OCI-LY7 (cell line): ENCODE measurements at regions not wholly inside any gene's neighbourhood (a gene's known extent, or its start where the extent isn't known, plus 50 kb on each side); places are given as distances from the start of the nearest gene placed in this dataset.

Experiments used
- EZH2phosphoT487 ChIP-seq: fragments of 200-600 bp; sonication (generic); IDR thresholded peaks from 2 replicates; pipeline ENCODE4 v1.6.1; 2018; ENCODE audit warnings: low read depth, borderline replicate concordance, mild to moderate bottlenecking, mixed run types, antibody characterized with exemption, low read length, moderate library complexity, mixed read lengths
- TF ChIP-seq, protein P1 (sequence below): fragments of 200-600 bp; sonication (generic); conservative IDR thresholded peaks from 2 replicates; pipeline ENCODE4 v1.5.1; 2014; ENCODE audit warnings: mild to moderate bottlenecking, antibody characterized with exemption, low read length, moderate library complexity, mixed read lengths

DNA sequence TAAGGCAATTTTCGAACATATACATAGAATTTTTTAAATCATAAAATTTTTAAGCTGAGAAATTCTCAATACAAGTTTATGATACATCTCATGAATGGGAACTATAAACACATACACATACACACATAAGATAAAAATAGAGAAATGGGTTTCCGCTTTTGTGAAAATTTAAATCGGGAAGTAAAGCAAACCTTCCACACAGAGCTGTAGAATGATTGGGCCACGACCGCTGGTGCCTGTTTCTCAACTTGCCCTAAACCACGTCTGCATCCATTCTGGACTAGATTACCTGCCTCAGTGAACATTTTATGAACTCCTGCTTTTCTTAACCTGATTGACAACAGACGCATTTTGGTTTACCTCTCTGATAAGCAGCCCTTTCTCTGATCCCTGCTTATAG lies 264.4 kb downstream of the SKAP2 start:
- TF ChIP-seq, protein P1, sequence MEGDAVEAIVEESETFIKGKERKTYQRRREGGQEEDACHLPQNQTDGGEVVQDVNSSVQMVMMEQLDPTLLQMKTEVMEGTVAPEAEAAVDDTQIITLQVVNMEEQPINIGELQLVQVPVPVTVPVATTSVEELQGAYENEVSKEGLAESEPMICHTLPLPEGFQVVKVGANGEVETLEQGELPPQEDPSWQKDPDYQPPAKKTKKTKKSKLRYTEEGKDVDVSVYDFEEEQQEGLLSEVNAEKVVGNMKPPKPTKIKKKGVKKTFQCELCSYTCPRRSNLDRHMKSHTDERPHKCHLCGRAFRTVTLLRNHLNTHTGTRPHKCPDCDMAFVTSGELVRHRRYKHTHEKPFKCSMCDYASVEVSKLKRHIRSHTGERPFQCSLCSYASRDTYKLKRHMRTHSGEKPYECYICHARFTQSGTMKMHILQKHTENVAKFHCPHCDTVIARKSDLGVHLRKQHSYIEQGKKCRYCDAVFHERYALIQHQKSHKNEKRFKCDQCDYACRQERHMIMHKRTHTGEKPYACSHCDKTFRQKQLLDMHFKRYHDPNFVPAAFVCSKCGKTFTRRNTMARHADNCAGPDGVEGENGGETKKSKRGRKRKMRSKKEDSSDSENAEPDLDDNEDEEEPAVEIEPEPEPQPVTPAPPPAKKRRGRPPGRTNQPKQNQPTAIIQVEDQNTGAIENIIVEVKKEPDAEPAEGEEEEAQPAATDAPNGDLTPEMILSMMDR, result no peak
- no peak for TF ChIP-seq EZH2phosphoT487
